ENCODE measurements at regions not wholly inside any gene's neighbourhood (a gene's known extent, or its start where the extent isn't known, plus 50 kb on each side); places are given as distances from the start of the nearest gene placed in this dataset.

GRCh38 chr14:55764784-55765183, 184.8 kb downstream of the KTN1 start:
- WGBS (ENCODE audit: extremely low coverage, insufficient coverage, insufficient read length), result no CpG with 5 or more reads among the region's 1 CpG
- no peak overlapping the region for H3K4me2 ChIP-seq (ENCODE audit: low read length)
- H2AFZ ChIP-seq (ENCODE audit: insufficient read depth, low read length, poor library complexity), result no peak overlapping the region
- DNase-seq, result no peak
- no peak overlapping the region for H4K8ac ChIP-seq (ENCODE audit: low read depth, low read length)
- no peak overlapping the region for H3K18ac ChIP-seq (ENCODE audit: low read length)
- H2AK5ac ChIP-seq (ENCODE audit: low read length), result no peak overlapping the region
- H3K9ac ChIP-seq (ENCODE audit: low read length), result no peak overlapping the region
- no peak overlapping the region for H3K27ac ChIP-seq (ENCODE audit: low read depth, low read length)
- no peaks in the 10 kb centered on the region for H3K4me1 ChIP-seq (ENCODE audit: control insufficient read depth in 1 of 2, insufficient read depth in 2 of 2, low read length in 2 of 2)
- no peak overlapping the region for H4K12ac ChIP-seq (ENCODE audit: low read depth, low read length)
- no peaks in the 10 kb centered on the region for H3K79me2 ChIP-seq (ENCODE audit: control insufficient read depth, insufficient read depth, low read length, poor library complexity)
- H2BK5ac ChIP-seq (ENCODE audit: low read depth, low read length, poor library complexity), result no peak overlapping the region
- H3K23ac ChIP-seq (ENCODE audit: low read length), result no peak overlapping the region
- no peak overlapping the region for H2BK120ac ChIP-seq (ENCODE audit: insufficient read depth, low read length, poor library complexity)
- H3K14ac ChIP-seq (ENCODE audit: low read length), result no peak overlapping the region
- H3K9me3 ChIP-seq (ENCODE audit: insufficient read depth, low read depth, low read length), result no peaks in the 10 kb centered on the region
- H3K27me3 ChIP-seq (ENCODE audit: insufficient read depth, low read length), result no peaks in the 10 kb centered on the region
- no peak overlapping the region for H2BK12ac ChIP-seq (ENCODE audit: low read length)
- no peak overlapping the region for H3K4me3 ChIP-seq (ENCODE audit: low read depth, low read length)
- H3K36me3 ChIP-seq (ENCODE audit: control insufficient read depth in 1 of 2, insufficient read depth in 2 of 2, low read length in 2 of 2), result no peaks in the 10 kb centered on the region
- H3K79me1 ChIP-seq (ENCODE audit: low read length), result no peaks in the 10 kb centered on the region
- no peak overlapping the region for H3K4ac ChIP-seq (ENCODE audit: low read depth, low read length)
- H4K91ac ChIP-seq (ENCODE audit: low read depth, low read length), result no peak overlapping the region

- H3K4me3 ChIP-seq (ENCODE audit: low read depth, low read length), result no peak overlapping the region
- H3K9me3 ChIP-seq (ENCODE audit: insufficient read depth, low read depth, low read length), result no peaks in the 10 kb centered on the region
- no peak overlapping the region for H3K4ac ChIP-seq (ENCODE audit: low read depth, low read length)
- no peaks in the 10 kb centered on the region for H3K79me2 ChIP-seq (ENCODE audit: control insufficient read depth, insufficient read depth, low read length, poor library complexity)
- no peak overlapping the region for H2BK120ac ChIP-seq (ENCODE audit: insufficient read depth, low read length, poor library complexity)
- no peak overlapping the region for H3K9ac ChIP-seq (ENCODE audit: low read length)
- no peaks in the 10 kb centered on the region for H3K79me1 ChIP-seq (ENCODE audit: low read length)
- no peak overlapping the region for H4K8ac ChIP-seq (ENCODE audit: low read depth, low read length)
- no peak overlapping the region for H3K4me2 ChIP-seq (ENCODE audit: low read length)
- H4K91ac ChIP-seq (ENCODE audit: low read depth, low read length), result no peak overlapping the region
- no peak overlapping the region for H3K23ac ChIP-seq (ENCODE audit: low read length)
- no peak overlapping the region for H2AK5ac ChIP-seq (ENCODE audit: low read length)
- H4K12ac ChIP-seq (ENCODE audit: low read depth, low read length), result no peak overlapping the region
- WGBS (ENCODE audit: extremely low coverage, insufficient coverage, insufficient read length), result no CpG with 5 or more reads among the region's 22 CpGs
- H2BK5ac ChIP-seq (ENCODE audit: low read depth, low read length, poor library complexity), result no peak overlapping the region
- no peaks in the 10 kb centered on the region for H3K27me3 ChIP-seq (ENCODE audit: insufficient read depth, low read length)
- no peak overlapping the region for H2AFZ ChIP-seq (ENCODE audit: insufficient read depth, low read length, poor library complexity)
- H2BK12ac ChIP-seq (ENCODE audit: low read length), result no peak overlapping the region
- H3K4me1 ChIP-seq (ENCODE audit: control insufficient read depth in 1 of 2, insufficient read depth in 2 of 2, low read length in 2 of 2), result no peaks in the 10 kb centered on the region
- no peak overlapping the region for H3K27ac ChIP-seq (ENCODE audit: low read depth, low read length)
- no peaks in the 10 kb centered on the region for H3K36me3 ChIP-seq (ENCODE audit: control insufficient read depth in 1 of 2, insufficient read depth in 2 of 2, low read length in 2 of 2)
- DNase-seq, result no peak
- H3K18ac ChIP-seq (ENCODE audit: low read length), result no peak overlapping the region
- no peak overlapping the region for H3K14ac ChIP-seq (ENCODE audit: low read length)
These were observed 186.1 kb downstream of the KTN1 start for GRCh38 chr14:55766071-55766470.

- H2BK120ac ChIP-seq (ENCODE audit: insufficient read depth, low read length, poor library complexity), result no peak overlapping the region
- H3K79me2 ChIP-seq (ENCODE audit: control insufficient read depth, insufficient read depth, low read length, poor library complexity), result no peaks in the 10 kb centered on the region
- H4K91ac ChIP-seq (ENCODE audit: low read depth, low read length), result no peak overlapping the region
- no peaks in the 10 kb centered on the region for H3K27me3 ChIP-seq (ENCODE audit: insufficient read depth, low read length)
- DNase-seq, result no peak
- H3K27ac ChIP-seq (ENCODE audit: low read depth, low read length), result no peak overlapping the region
- no peak overlapping the region for H4K12ac ChIP-seq (ENCODE audit: low read depth, low read length)
- no peak overlapping the region for H3K14ac ChIP-seq (ENCODE audit: low read length)
- H4K8ac ChIP-seq (ENCODE audit: low read depth, low read length), result no peak overlapping the region
- no peak overlapping the region for H3K23ac ChIP-seq (ENCODE audit: low read length)
- H3K18ac ChIP-seq (ENCODE audit: low read length), result no peak overlapping the region
- no peaks in the 10 kb centered on the region for H3K36me3 ChIP-seq (ENCODE audit: control insufficient read depth in 1 of 2, insufficient read depth in 2 of 2, low read length in 2 of 2)
- H3K4me2 ChIP-seq (ENCODE audit: low read length), result no peak overlapping the region
- H2BK12ac ChIP-seq (ENCODE audit: low read length), result no peak overlapping the region
- H2BK5ac ChIP-seq (ENCODE audit: low read depth, low read length, poor library complexity), result no peak overlapping the region
- no peaks in the 10 kb centered on the region for H3K79me1 ChIP-seq (ENCODE audit: low read length)
- H2AK5ac ChIP-seq (ENCODE audit: low read length), result no peak overlapping the region
- no peaks in the 10 kb centered on the region for H3K4me1 ChIP-seq (ENCODE audit: control insufficient read depth in 1 of 2, insufficient read depth in 2 of 2, low read length in 2 of 2)
- H3K4me3 ChIP-seq (ENCODE audit: low read depth, low read length), result no peak overlapping the region
- no peak overlapping the region for H3K9ac ChIP-seq (ENCODE audit: low read length)
- H3K4ac ChIP-seq (ENCODE audit: low read depth, low read length), result no peak overlapping the region
- WGBS (ENCODE audit: extremely low coverage, insufficient coverage, insufficient read length), result no CpG with 5 or more reads among the region's 2 CpGs
- H2AFZ ChIP-seq (ENCODE audit: insufficient read depth, low read length, poor library complexity), result no peak overlapping the region
- no peaks in the 10 kb centered on the region for H3K9me3 ChIP-seq (ENCODE audit: insufficient read depth, low read depth, low read length)
These were observed 187.3 kb downstream of the KTN1 start for GRCh38 chr14:55767286-55767685.

GRCh38 chr14:55769877-55770276, 189.9 kb downstream of the KTN1 start:
- WGBS (ENCODE audit: extremely low coverage, insufficient coverage, insufficient read length), result no CpG with 5 or more reads among the region's 3 CpGs

More at GRCh38 chr14:55769877-55770276, 189.9 kb downstream of the KTN1 start:
- no peaks in the 10 kb centered on the region for H3K27me3 ChIP-seq (ENCODE audit: insufficient read depth, low read length)
- no peaks in the 10 kb centered on the region for H3K4me1 ChIP-seq (ENCODE audit: control insufficient read depth in 1 of 2, insufficient read depth in 2 of 2, low read length in 2 of 2)
- H4K12ac ChIP-seq (ENCODE audit: low read depth, low read length), result no peak overlapping the region
- H3K79me1 ChIP-seq (ENCODE audit: low read length), result no peaks in the 10 kb centered on the region
- no peak overlapping the region for H2BK12ac ChIP-seq (ENCODE audit: low read length)
- H3K14ac ChIP-seq (ENCODE audit: low read length), result no peak overlapping the region
- no peaks in the 10 kb centered on the region for H3K9me3 ChIP-seq (ENCODE audit: insufficient read depth, low read depth, low read length)
- no peak overlapping the region for H3K23ac ChIP-seq (ENCODE audit: low read length)
- H3K4me2 ChIP-seq (ENCODE audit: low read length), result no peak overlapping the region
- H4K8ac ChIP-seq (ENCODE audit: low read depth, low read length), result no peak overlapping the region
- no peak overlapping the region for H3K27ac ChIP-seq (ENCODE audit: low read depth, low read length)
- DNase-seq, result no peak
- H4K91ac ChIP-seq (ENCODE audit: low read depth, low read length), result no peak overlapping the region
- no peak overlapping the region for H3K9ac ChIP-seq (ENCODE audit: low read length)
- H3K79me2 ChIP-seq (ENCODE audit: control insufficient read depth, insufficient read depth, low read length, poor library complexity), result no peaks in the 10 kb centered on the region
- no peak overlapping the region for H3K4me3 ChIP-seq (ENCODE audit: low read depth, low read length)
- no peaks in the 10 kb centered on the region for H3K36me3 ChIP-seq (ENCODE audit: control insufficient read depth in 1 of 2, insufficient read depth in 2 of 2, low read length in 2 of 2)
- H3K18ac ChIP-seq (ENCODE audit: low read length), result no peak overlapping the region
- no peak overlapping the region for H2AFZ ChIP-seq (ENCODE audit: insufficient read depth, low read length, poor library complexity)
- H3K4ac ChIP-seq (ENCODE audit: low read depth, low read length), result no peak overlapping the region
- H2AK5ac ChIP-seq (ENCODE audit: low read length), result no peak overlapping the region
- no peak overlapping the region for H2BK5ac ChIP-seq (ENCODE audit: low read depth, low read length, poor library complexity)
- no peak overlapping the region for H2BK120ac ChIP-seq (ENCODE audit: insufficient read depth, low read length, poor library complexity)

All from trophoblast cell (in vitro differentiated cells and primary cell).